ENCODE measurements at regions not wholly inside any gene's neighbourhood (a gene's known extent, or its start where the extent isn't known, plus 50 kb on each side); places are given as distances from the start of the nearest gene placed in this dataset.

DNA sequence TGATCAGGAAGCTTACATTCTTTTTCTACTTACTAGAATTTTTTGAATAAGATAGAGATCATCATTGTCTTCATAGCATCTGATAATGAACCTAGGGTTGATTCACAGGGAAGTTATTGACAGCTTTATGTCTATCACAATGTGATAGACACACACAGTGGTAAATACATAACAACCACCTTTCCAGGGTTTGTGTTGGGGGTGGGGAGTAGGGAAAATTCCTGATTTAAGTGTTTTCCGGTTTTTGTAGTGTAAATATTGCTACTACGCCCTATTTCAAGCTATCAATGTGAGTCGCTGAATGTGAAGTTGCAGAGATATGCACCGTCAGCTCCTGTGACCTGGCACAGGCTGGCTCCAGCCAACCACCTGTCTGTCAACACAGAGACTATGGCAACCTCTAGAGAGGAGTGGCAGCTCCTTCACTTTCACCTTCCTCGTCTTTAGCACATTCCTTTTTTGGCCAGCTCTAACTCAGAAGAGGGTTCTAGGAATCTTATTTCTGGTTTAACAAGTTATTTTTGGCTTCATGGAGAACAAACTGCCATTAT lies 224.9 kb downstream of the MAT2B start:
- TF ChIP-seq, protein P1, sequence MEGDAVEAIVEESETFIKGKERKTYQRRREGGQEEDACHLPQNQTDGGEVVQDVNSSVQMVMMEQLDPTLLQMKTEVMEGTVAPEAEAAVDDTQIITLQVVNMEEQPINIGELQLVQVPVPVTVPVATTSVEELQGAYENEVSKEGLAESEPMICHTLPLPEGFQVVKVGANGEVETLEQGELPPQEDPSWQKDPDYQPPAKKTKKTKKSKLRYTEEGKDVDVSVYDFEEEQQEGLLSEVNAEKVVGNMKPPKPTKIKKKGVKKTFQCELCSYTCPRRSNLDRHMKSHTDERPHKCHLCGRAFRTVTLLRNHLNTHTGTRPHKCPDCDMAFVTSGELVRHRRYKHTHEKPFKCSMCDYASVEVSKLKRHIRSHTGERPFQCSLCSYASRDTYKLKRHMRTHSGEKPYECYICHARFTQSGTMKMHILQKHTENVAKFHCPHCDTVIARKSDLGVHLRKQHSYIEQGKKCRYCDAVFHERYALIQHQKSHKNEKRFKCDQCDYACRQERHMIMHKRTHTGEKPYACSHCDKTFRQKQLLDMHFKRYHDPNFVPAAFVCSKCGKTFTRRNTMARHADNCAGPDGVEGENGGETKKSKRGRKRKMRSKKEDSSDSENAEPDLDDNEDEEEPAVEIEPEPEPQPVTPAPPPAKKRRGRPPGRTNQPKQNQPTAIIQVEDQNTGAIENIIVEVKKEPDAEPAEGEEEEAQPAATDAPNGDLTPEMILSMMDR (IDR thresholded peaks at IDR 0.05; ENCODE audit: low read depth, low read length, missing input control) = no peak
- TF ChIP-seq REST (IDR thresholded peaks at IDR 0.05) (no peak), FOXA1 (IDR thresholded peaks at IDR 0.05) (no peak), RXRA (IDR thresholded peaks at IDR 0.05) (no peak), MAX (IDR thresholded peaks at IDR 0.05) (no peak), TAF1 (conservative IDR thresholded peaks at IDR 0.05) (no peak), RAD21 (IDR thresholded peaks at IDR 0.05) (no peak), HNF4A (conservative IDR thresholded peaks at IDR 0.05) (no peak)
- TF ChIP-seq, protein P2, sequence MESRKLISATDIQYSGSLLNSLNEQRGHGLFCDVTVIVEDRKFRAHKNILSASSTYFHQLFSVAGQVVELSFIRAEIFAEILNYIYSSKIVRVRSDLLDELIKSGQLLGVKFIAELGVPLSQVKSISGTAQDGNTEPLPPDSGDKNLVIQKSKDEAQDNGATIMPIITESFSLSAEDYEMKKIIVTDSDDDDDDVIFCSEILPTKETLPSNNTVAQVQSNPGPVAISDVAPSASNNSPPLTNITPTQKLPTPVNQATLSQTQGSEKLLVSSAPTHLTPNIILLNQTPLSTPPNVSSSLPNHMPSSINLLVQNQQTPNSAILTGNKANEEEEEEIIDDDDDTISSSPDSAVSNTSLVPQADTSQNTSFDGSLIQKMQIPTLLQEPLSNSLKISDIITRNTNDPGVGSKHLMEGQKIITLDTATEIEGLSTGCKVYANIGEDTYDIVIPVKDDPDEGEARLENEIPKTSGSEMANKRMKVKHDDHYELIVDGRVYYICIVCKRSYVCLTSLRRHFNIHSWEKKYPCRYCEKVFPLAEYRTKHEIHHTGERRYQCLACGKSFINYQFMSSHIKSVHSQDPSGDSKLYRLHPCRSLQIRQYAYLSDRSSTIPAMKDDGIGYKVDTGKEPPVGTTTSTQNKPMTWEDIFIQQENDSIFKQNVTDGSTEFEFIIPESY (IDR thresholded peaks at IDR 0.05) = no peak

All from liver (tissue), 3 donors.